Peyer's patch (tissue), 4 donors: ENCODE measurements at regions not wholly inside any gene's neighbourhood (a gene's known extent, or its start where the extent isn't known, plus 50 kb on each side); places are given as distances from the start of the nearest gene placed in this dataset.

Experiments
- POLR2A ChIP-seq, 2 donors: fragments of 450-650 bp; IDR thresholded peaks; one replicate each; pipeline ENCODE4 v1.5.1; 2017; ENCODE audit warnings: antibody characterized with exemption in 2 of 2, mild to moderate bottlenecking in 2 of 2, moderate library complexity in 2 of 2
- TF ChIP-seq, protein P1 (sequence below), 6 experiments: fragments of 450-650 bp in 4 of 6; fragments of 200-600 bp in 2 of 6; sonication (generic) in 1 of 6; IDR thresholded peaks; one replicate each; pipeline ENCODE4 v1.5.1; 2017 to 2019; ENCODE audit warnings: antibody characterized with exemption in 6 of 6, mild to moderate bottlenecking in 3 of 6, moderate library complexity in 1 of 6

DNA sequence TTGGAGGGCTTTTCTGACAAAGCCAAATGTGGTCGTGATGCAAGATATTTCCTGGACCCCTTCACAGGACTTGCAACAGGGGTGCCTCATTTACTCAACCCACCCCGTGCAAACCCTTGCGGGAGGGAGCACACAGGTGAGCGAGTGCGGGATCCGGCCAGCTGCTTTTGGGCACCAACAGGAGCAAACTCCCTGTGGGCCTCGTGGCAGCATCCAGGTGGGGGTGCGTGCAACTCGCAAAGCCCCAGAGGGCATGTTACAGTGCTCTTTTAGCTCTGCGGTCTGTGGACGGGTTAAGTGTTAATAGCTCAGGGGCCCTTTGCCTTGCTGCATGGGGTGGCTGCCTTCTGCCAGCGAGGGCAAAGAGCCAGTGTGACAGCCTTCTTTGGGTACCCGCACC is 707.6 kb upstream of the MDGA2 start:
- TF ChIP-seq, protein P1, sequence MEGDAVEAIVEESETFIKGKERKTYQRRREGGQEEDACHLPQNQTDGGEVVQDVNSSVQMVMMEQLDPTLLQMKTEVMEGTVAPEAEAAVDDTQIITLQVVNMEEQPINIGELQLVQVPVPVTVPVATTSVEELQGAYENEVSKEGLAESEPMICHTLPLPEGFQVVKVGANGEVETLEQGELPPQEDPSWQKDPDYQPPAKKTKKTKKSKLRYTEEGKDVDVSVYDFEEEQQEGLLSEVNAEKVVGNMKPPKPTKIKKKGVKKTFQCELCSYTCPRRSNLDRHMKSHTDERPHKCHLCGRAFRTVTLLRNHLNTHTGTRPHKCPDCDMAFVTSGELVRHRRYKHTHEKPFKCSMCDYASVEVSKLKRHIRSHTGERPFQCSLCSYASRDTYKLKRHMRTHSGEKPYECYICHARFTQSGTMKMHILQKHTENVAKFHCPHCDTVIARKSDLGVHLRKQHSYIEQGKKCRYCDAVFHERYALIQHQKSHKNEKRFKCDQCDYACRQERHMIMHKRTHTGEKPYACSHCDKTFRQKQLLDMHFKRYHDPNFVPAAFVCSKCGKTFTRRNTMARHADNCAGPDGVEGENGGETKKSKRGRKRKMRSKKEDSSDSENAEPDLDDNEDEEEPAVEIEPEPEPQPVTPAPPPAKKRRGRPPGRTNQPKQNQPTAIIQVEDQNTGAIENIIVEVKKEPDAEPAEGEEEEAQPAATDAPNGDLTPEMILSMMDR (IDR thresholded peaks at IDR 0.05) = no peak
- no peak for TF ChIP-seq POLR2A (IDR thresholded peaks at IDR 0.05)
